K562 (cell line): ENCODE measurements at regions not wholly inside any gene's neighbourhood (a gene's known extent, or its start where the extent isn't known, plus 50 kb on each side); places are given as distances from the start of the nearest gene placed in this dataset.

Experiments
- ATAC-seq: fragments of 200-7000 bp; cut with Tn5 transposase; 3 replicates; pipeline ENCODE4 v1.9.1; 2020; ENCODE audit warnings: moderate library complexity
- BruUV-seq: library from RNA; stranded (reverse); fragments of 400-500 nt; replicated peaks from 2 replicates; lab custom pipeline; 2021; lab: Mats Ljungman, UMichigan
- CTCF ChIA-PET: fragments of 300-600 bp; formaldehyde crosslinking; extraction: SDS; loops from one replicate; lab custom pipeline; 2021; ENCODE audit warnings: low intra/inter-chr PET ratio; lab: Yijun Ruan, JAX
- POLR2A ChIA-PET: fragments of 300-600, 350-650 bp; sonication (Branson Sonifier 250); formaldehyde crosslinking; extraction: SDS; loops from one replicate; lab custom pipeline; 2021; ENCODE audit warnings: antibody characterized with exemption, inconsistent platforms; lab: Yijun Ruan, JAX
- DNase-seq, 4 experiments: peaks; one replicate each; pipeline versions ENCODE4 v3.0.0 to v3.0.0-alpha.2; 2011 to 2018; ENCODE audit warnings: low spot score in 3 of 4, mixed read lengths in 3 of 4; ENCODE audit errors: extremely low read depth in 1 of 4
- FAIRE-seq: peaks from 2 replicates; lab custom pipeline; 2011; peaks lifted over from hg19 to GRCh38; lab: Jason Lieb, UNC
- H2AFZ ChIP-seq: 2 replicates; pipeline ENCODE4 v1.6.0; 2011; ENCODE audit warnings: low read depth, low read length, control low read depth, inconsistent platforms
- H3K27ac ChIP-seq: fragments of 200-600 bp; 3 replicates; pipeline ENCODE4 v1.8.0; 2011; ENCODE audit warnings: low read depth, mild to moderate bottlenecking, control low read depth, inconsistent platforms, low read length, moderate library complexity, mixed read lengths; ENCODE audit errors: extremely low read depth
- H3K27me3 ChIP-seq, 2 experiments: fragments of 300-600 bp in 1 of 2; 2 replicates in 1 of 2; 3 replicates in 1 of 2; pipeline versions ENCODE4 v1.6.0 to v1.8.0; 2011; ENCODE audit warnings: inconsistent platforms in 2 of 2, low read length in 2 of 2, mild to moderate bottlenecking in 1 of 2, mixed read lengths in 1 of 2, moderate library complexity in 1 of 2; ENCODE audit not compliant: control insufficient read depth in 2 of 2, insufficient read depth in 2 of 2
- H3K36me3 ChIP-seq: fragments of 300-600 bp; 3 replicates; pipeline ENCODE4 v1.8.0; 2011; ENCODE audit warnings: mild to moderate bottlenecking, low read length, inconsistent platforms; ENCODE audit not compliant: control insufficient read depth, insufficient read depth
- H3K4me1 ChIP-seq, 2 experiments: fragments of 200-600 bp in 1 of 2; replicated peaks in 1 of 2; 2 replicates in 1 of 2; 3 replicates in 1 of 2; pipeline versions ENCODE4 v1.5.1 to v1.8.0; 2011; ENCODE audit warnings: inconsistent platforms in 2 of 2, low read length in 2 of 2, mild to moderate bottlenecking in 1 of 2, mixed read lengths in 1 of 2, moderate library complexity in 1 of 2; ENCODE audit not compliant: control insufficient read depth in 2 of 2, insufficient read depth in 2 of 2
- H3K4me2 ChIP-seq: 2 replicates; pipeline ENCODE4 v1.6.1; 2011; ENCODE audit warnings: low read length, control low read depth, inconsistent platforms, mixed read lengths; ENCODE audit not compliant: insufficient read depth
- H3K4me3 ChIP-seq: fragments of 200-600 bp; sonication (generic), shearing (Covaris generic); 2 replicates; pipeline ENCODE4 v1.5.1; 2016; ENCODE audit warnings: control low read depth, inconsistent platforms
- H3K79me2 ChIP-seq: fragments of 200-600 bp; 3 replicates; pipeline ENCODE4 v1.8.0; 2011; ENCODE audit warnings: low read length, inconsistent platforms; ENCODE audit not compliant: control insufficient read depth, insufficient read depth
- H3K9ac ChIP-seq, 2 experiments: 2 replicates each; pipeline versions ENCODE4 v1.6.0 to v1.6.1; 2011; ENCODE audit warnings: low read depth in 2 of 2, low read length in 2 of 2, control low read depth in 1 of 2, inconsistent platforms in 1 of 2, mild to moderate bottlenecking in 1 of 2, mixed read lengths in 1 of 2; ENCODE audit not compliant: insufficient read depth in 1 of 2
- H3K9me1 ChIP-seq: one replicate; pipeline ENCODE4 v1.6.0; 2011; ENCODE audit warnings: inconsistent platforms, mild to moderate bottlenecking, low read length, moderate library complexity; ENCODE audit not compliant: control insufficient read depth, insufficient read depth
- H3K9me3 ChIP-seq: replicated peaks from 2 replicates; pipeline ENCODE4 v1.5.1; 2011; ENCODE audit warnings: low read depth, low read length, inconsistent platforms; ENCODE audit not compliant: control insufficient read depth, insufficient read depth
- H4K20me1 ChIP-seq: replicated peaks from 2 replicates; pipeline ENCODE4 v1.6.1; 2011; ENCODE audit warnings: low read length, inconsistent platforms, mixed read lengths; ENCODE audit not compliant: control insufficient read depth, insufficient read depth
- FOXM1 ChIP-seq, 2 experiments: fragments of 450-650 bp in 1 of 2; sonication (generic) in 1 of 2; formaldehyde crosslinking in 1 of 2; IDR thresholded peaks; 2 replicates each; pipeline versions ENCODE4 v1.6.1 to v1.9.0; 2017 to 2022; ENCODE audit warnings: low read depth in 2 of 2, mild to moderate bottlenecking in 2 of 2, missing genetic modification reagents in 1 of 2, moderate library complexity in 1 of 2
- XRCC4 ChIP-seq: IDR thresholded peaks from one replicate; pipeline ENCODE4 v1.6.1; 2011; ENCODE audit not compliant: insufficient read depth, insufficient read length; ENCODE audit errors: extremely low read depth
- ZC3H4 ChIP-seq: sonication (generic); formaldehyde crosslinking; IDR thresholded peaks from 2 replicates; pipeline ENCODE4 v1.9.0; 2021; ENCODE audit warnings: missing genetic modification reagents, borderline replicate concordance
- in situ Hi-C: fragments of 300-500 bp; cut with MboI; formaldehyde crosslinking; loops from 4 replicates; pipeline ENCODE4 v1.15.0; 2018; ENCODE audit warnings: inconsistent platforms, mixed read lengths
- intact Hi-C: fragments of 100-400 bp; cut with micrococcal nuclease; formaldehyde crosslinking; loops from 2 replicates; pipeline ENCODE4 v1.14.2; 2022
- TF ChIP-seq, protein P1 (sequence below), 2 experiments: fragments of 450-650 bp in 1 of 2; IDR thresholded peaks; 2 replicates each; pipeline ENCODE4 v1.6.1; 2011 to 2017; ENCODE audit warnings: low read depth in 2 of 2, antibody characterized with exemption in 1 of 2, borderline replicate concordance in 1 of 2, low read length in 1 of 2, mild to moderate bottlenecking in 1 of 2, mixed read lengths in 1 of 2; ENCODE audit not compliant: control insufficient read depth in 1 of 2
- TF ChIP-seq, protein P2 (sequence below): sonication (generic); formaldehyde crosslinking; IDR thresholded peaks from 2 replicates; pipeline ENCODE4 v1.8.0; 2022; ENCODE audit warnings: mild to moderate bottlenecking, missing genetic modification reagents

GRCh38 chr2:59004621-59005020 is 763.5 kb upstream of the FANCL start:
- Histone ChIP-seq H2AFZ (no peak overlapping the region), H3K9me3 (no peaks in the 10 kb centered on the region), H3K4me2 (no peak overlapping the region), H3K27ac (no peak overlapping the region), H4K20me1 (no peaks in the 10 kb centered on the region), H3K79me2 (no peaks in the 10 kb centered on the region), H3K36me3 (no peaks in the 10 kb centered on the region), H3K9me1 (no peaks in the 10 kb centered on the region), H3K27me3 (no peaks in the 10 kb centered on the region), H3K4me1 (no peaks in the 10 kb centered on the region), H3K4me3 (no peak overlapping the region), H3K9ac (no peak overlapping the region)
- no peak for FAIRE-seq
- in situ Hi-C loops: no loop called here
- no peak for ATAC-seq
- ChIA-PET CTCF (no interaction called here), POLR2A (no interaction called here)
- no peak for TF ChIP-seq FOXM1 (IDR thresholded peaks at IDR 0.05; ENCODE audit: low read depth)
- TF ChIP-seq FOXM1 (CRISPR knock-in tag; IDR thresholded peaks at IDR 0.05; ENCODE audit: low read depth): no peak
- no peak for TF ChIP-seq ZC3H4 (CRISPR knock-in tag)
- no peak for TF ChIP-seq XRCC4
- TF ChIP-seq, protein P1, sequence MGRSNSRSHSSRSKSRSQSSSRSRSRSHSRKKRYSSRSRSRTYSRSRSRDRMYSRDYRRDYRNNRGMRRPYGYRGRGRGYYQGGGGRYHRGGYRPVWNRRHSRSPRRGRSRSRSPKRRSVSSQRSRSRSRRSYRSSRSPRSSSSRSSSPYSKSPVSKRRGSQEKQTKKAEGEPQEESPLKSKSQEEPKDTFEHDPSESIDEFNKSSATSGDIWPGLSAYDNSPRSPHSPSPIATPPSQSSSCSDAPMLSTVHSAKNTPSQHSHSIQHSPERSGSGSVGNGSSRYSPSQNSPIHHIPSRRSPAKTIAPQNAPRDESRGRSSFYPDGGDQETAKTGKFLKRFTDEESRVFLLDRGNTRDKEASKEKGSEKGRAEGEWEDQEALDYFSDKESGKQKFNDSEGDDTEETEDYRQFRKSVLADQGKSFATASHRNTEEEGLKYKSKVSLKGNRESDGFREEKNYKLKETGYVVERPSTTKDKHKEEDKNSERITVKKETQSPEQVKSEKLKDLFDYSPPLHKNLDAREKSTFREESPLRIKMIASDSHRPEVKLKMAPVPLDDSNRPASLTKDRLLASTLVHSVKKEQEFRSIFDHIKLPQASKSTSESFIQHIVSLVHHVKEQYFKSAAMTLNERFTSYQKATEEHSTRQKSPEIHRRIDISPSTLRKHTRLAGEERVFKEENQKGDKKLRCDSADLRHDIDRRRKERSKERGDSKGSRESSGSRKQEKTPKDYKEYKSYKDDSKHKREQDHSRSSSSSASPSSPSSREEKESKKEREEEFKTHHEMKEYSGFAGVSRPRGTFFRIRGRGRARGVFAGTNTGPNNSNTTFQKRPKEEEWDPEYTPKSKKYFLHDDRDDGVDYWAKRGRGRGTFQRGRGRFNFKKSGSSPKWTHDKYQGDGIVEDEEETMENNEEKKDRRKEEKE (IDR thresholded peaks at IDR 0.05; ENCODE audit: borderline replicate concordance in 1 of 2, control insufficient read depth in 1 of 2, low read depth in 2 of 2, low read length in 1 of 2): no peak
- TF ChIP-seq, protein P2, sequence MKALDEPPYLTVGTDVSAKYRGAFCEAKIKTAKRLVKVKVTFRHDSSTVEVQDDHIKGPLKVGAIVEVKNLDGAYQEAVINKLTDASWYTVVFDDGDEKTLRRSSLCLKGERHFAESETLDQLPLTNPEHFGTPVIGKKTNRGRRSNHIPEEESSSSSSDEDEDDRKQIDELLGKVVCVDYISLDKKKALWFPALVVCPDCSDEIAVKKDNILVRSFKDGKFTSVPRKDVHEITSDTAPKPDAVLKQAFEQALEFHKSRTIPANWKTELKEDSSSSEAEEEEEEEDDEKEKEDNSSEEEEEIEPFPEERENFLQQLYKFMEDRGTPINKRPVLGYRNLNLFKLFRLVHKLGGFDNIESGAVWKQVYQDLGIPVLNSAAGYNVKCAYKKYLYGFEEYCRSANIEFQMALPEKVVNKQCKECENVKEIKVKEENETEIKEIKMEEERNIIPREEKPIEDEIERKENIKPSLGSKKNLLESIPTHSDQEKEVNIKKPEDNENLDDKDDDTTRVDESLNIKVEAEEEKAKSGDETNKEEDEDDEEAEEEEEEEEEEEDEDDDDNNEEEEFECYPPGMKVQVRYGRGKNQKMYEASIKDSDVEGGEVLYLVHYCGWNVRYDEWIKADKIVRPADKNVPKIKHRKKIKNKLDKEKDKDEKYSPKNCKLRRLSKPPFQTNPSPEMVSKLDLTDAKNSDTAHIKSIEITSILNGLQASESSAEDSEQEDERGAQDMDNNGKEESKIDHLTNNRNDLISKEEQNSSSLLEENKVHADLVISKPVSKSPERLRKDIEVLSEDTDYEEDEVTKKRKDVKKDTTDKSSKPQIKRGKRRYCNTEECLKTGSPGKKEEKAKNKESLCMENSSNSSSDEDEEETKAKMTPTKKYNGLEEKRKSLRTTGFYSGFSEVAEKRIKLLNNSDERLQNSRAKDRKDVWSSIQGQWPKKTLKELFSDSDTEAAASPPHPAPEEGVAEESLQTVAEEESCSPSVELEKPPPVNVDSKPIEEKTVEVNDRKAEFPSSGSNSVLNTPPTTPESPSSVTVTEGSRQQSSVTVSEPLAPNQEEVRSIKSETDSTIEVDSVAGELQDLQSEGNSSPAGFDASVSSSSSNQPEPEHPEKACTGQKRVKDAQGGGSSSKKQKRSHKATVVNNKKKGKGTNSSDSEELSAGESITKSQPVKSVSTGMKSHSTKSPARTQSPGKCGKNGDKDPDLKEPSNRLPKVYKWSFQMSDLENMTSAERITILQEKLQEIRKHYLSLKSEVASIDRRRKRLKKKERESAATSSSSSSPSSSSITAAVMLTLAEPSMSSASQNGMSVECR (CRISPR knock-in tag): no peak
- no peak for DNase-seq
- intact Hi-C loops: no loop called here
- no TSS peak for BruUV-seq
